GM23248 (cell line): ENCODE measurements at regions not wholly inside any gene's neighbourhood (a gene's known extent, or its start where the extent isn't known, plus 50 kb on each side); places are given as distances from the start of the nearest gene placed in this dataset.

Experiments
- DNase-seq: peaks from one replicate; pipeline ENCODE4 v3.0.0-alpha.2; 2015
- H2AFZ ChIP-seq: fragments of 200-600 bp; sonication (generic); 2 replicates; pipeline ENCODE4 v1.6.1; 2016; ENCODE audit warnings: antibody characterized with exemption
- H3F3A ChIP-seq: fragments of 200-600 bp; sonication (generic); 2 replicates; pipeline ENCODE4 v1.6.1; 2016; ENCODE audit warnings: mild to moderate bottlenecking, antibody characterized with exemption, mixed run types; ENCODE audit not compliant: insufficient read depth
- H3K27ac ChIP-seq: fragments of 200-600 bp; sonication (generic); 2 replicates; pipeline ENCODE4 v1.5.1; 2016; ENCODE audit warnings: mild to moderate bottlenecking
- H3K27me3 ChIP-seq: fragments of 200-600 bp; sonication (generic); replicated peaks from 2 replicates; pipeline ENCODE4 v1.6.1; 2016; ENCODE audit warnings: mild to moderate bottlenecking; ENCODE audit not compliant: insufficient read depth
- H3K36me3 ChIP-seq: fragments of 200-600 bp; sonication (generic); 2 replicates; pipeline ENCODE4 v1.6.1; 2016; ENCODE audit warnings: low read depth, mild to moderate bottlenecking
- H3K4me1 ChIP-seq: fragments of 200-600 bp; sonication (generic); 2 replicates; pipeline ENCODE4 v1.6.1; 2016; ENCODE audit warnings: mild to moderate bottlenecking; ENCODE audit not compliant: insufficient read depth
- H3K4me2 ChIP-seq: fragments of 200-600 bp; sonication (generic); one replicate; pipeline ENCODE4 v1.6.1; 2016; ENCODE audit warnings: mild to moderate bottlenecking; ENCODE audit not compliant: unreplicated experiment
- H3K4me3 ChIP-seq: fragments of 200-600 bp; sonication (generic); 2 replicates; pipeline ENCODE4 v1.5.1; 2016; ENCODE audit warnings: mild to moderate bottlenecking
- H3K79me2 ChIP-seq: fragments of 200-600 bp; sonication (generic); 2 replicates; pipeline ENCODE4 v1.6.1; 2016; ENCODE audit warnings: mild to moderate bottlenecking; ENCODE audit not compliant: insufficient read depth
- H3K9ac ChIP-seq: fragments of 200-600 bp; sonication (generic); 2 replicates; pipeline ENCODE4 v1.6.1; 2016; ENCODE audit warnings: mild to moderate bottlenecking
- H3K9me2 ChIP-seq: fragments of 200-600 bp; sonication (generic); 2 replicates; pipeline ENCODE4 v1.6.1; 2016; ENCODE audit warnings: mixed run types, mild to moderate bottlenecking, moderate library complexity; ENCODE audit not compliant: insufficient read depth
- H3K9me3 ChIP-seq: fragments of 200-600 bp; sonication (generic); one replicate; pipeline ENCODE4 v1.6.1; 2017; ENCODE audit warnings: low read depth
- H4K20me1 ChIP-seq: fragments of 200-600 bp; sonication (generic); 2 replicates; pipeline ENCODE4 v1.6.0; 2016; ENCODE audit not compliant: insufficient read depth
- EZH2 ChIP-seq: fragments of 200-600 bp; sonication (generic); IDR thresholded peaks from 2 replicates; pipeline ENCODE4 v1.6.1; 2018; ENCODE audit warnings: antibody characterized with exemption, mild to moderate bottlenecking; ENCODE audit not compliant: insufficient read depth, poor library complexity, severe bottlenecking
- EZH2phosphoT487 ChIP-seq: fragments of 200-600 bp; sonication (generic); IDR thresholded peaks from 2 replicates; pipeline ENCODE4 v1.6.1; 2018; ENCODE audit warnings: antibody characterized with exemption, moderate library complexity, mild to moderate bottlenecking, low read depth; ENCODE audit not compliant: insufficient read depth
- WGBS, 2 experiments: methylation state at CpG; one replicate each; pipeline ENCODE4 v1.1.6; 2015 to 2017; ENCODE audit warnings: low lambda C conversion rate in 2 of 2, low coverage in 1 of 2; ENCODE audit errors: missing lambda C conversion rate in 2 of 2; 5-methylcytosine and 5-hydroxymethylcytosine counted together
- in situ Hi-C: fragments of 300-500 bp; cut with MboI; formaldehyde crosslinking; loops from 2 replicates; pipeline ENCODE4 v1.15.0; 2020

DNA sequence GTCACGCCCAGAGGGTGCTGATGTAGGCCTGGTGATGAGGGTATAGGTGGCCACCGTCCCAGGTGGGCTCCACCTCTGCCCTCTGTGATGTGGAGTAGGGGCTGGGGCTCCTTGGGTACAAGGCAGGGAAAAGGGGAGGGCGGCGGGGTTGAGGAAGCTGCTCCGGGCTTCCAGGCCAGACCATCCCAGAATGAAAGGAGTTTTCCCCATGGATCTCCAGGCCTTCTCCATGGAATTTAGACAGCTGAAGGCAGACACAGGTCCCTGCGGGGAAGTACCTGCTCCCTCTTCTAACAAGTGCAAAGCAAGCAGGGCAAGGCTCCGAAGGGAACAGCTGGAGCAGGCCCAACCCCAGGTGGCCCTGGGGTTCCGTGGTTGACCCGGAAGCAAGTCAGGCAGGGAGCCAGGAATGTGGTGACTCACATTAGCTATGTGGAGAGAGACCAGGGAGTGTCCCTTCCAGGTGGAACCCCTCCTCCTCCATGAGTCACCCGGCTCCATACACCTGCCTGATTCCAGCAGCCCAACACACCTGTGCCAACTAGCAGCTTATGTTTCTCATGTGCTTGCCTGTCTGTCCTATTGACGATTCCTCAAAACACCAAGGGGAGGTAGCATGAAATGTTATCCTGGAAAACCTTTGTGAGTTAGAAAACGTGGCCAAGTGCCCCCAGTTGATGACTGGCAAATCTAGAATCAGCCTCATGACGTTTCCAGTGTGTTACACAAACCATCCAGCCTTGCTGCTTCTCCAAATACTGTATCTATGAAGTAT, 59.7 kb upstream of the SNX9 start:
- Histone ChIP-seq H3K4me2 (peak overlapping the region; percentile 81), H3K4me3 (no peak overlapping the region), H3K9ac (peak overlapping the region; percentile 75), H3K27me3 (no peaks in the 10 kb centered on the region), H3K79me2 (no peaks in the 10 kb centered on the region), H3K36me3 (no peaks in the 10 kb centered on the region), H2AFZ (no peak overlapping the region), H3K9me3 (no peaks in the 10 kb centered on the region), H3K9me2 (no peaks in the 10 kb centered on the region), H3K27ac (peak overlapping the region; percentile 99), H4K20me1 (no peaks in the 10 kb centered on the region), H3K4me1 (peaks cover 61% of the 10 kb centered on the region), H3F3A (peaks cover 58% of the 10 kb centered on the region)
- no peak for TF ChIP-seq EZH2
- no peak for TF ChIP-seq EZH2phosphoT487
- 56 to 59% methylated on average over 13 of the region's 13 CpGs for WGBS, 2 experiments
- DNase-seq: peak; percentile 76
- in situ Hi-C loops: loop anchor here (25.0 kb wide), 1 partner anchor 299 kb away; no protein-coding TSS in a partner anchor

DNA sequence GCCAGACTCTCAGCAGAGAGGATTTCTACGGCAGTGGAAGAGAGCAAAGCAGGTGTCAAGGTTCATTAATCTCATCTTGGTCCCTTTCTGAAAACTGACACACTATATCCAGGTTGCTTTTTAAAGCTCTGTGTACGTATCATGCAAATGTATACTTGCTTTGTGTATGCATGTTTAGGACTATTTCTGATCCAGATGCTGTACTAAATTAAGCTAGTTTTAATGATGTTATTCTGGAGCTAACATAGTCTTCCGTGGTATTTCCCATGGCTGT, 59.2 kb upstream of the SNX9 start:
- Histone ChIP-seq H3K9me3 (no peaks in the 10 kb centered on the region), H3K27ac (peak overlapping the region; percentile 99), H2AFZ (no peak overlapping the region), H3K27me3 (no peaks in the 10 kb centered on the region), H3K9ac (peak overlapping the region; percentile 75), H3K36me3 (no peaks in the 10 kb centered on the region), H3K4me3 (peak overlapping the region; percentile 37; the same call in 1 of the 2 replicates), H3F3A (peaks cover 58% of the 10 kb centered on the region), H3K4me2 (peak overlapping the region; percentile 81), H3K79me2 (no peaks in the 10 kb centered on the region), H3K4me1 (peaks cover 61% of the 10 kb centered on the region), H4K20me1 (no peaks in the 10 kb centered on the region), H3K9me2 (no peaks in the 10 kb centered on the region)
- no peak for TF ChIP-seq EZH2phosphoT487
- no peak for TF ChIP-seq EZH2
- in situ Hi-C loops: loop anchor here (25.0 kb wide), 1 partner anchor 298 kb away; no protein-coding TSS in a partner anchor
- 38 to 50% methylated on average over 3 of the region's 3 CpGs for WGBS, 2 experiments
- no peak for DNase-seq

DNA sequence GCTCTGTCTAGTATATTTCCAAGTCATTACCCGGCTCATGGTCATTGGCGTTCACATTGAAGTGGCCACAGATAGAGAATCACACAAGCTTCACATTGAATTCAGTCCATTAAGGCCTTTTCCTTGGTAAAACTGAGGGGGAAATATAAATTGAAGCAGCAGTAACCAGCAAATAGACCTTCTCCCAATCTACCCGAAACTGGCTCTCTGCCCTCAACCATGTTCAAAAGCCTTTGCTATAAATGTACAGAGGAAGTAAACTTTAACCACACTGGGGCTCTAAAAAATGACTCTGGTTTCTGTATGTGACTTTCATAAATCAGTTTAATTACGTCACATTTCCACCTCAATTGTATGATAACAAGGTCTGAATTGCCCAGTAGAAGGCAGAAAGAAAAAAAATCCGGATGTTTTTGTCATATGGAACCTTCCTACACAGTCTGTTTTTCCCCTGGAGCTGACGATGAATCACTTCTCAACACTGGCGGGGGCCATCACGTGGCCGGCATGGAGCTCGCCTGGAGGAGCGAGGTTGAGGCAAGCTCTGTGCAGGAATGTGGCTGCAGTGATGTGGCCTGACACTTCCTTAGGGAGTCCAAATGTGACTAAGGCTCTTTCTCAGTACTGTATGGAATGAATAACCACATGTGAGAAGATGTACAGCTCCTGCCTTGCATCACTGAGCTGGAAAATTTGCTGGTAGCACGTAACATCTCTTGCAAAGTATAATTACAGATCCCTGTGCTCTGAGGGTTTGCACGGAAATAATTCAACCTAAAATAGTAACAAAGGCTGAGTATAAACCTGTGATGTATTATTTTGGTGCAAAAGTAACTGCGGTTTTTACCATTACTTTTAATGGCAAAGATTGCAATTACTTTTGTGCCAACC, 58.6 kb upstream of the SNX9 start:
- H3K4me3 ChIP-seq: peak overlapping the region; percentile 37
- peaks cover 61% of the 10 kb centered on the region for H3K4me1 ChIP-seq
- in situ Hi-C loops: loop anchor here (25.0 kb wide), 1 partner anchor 298 kb away; no protein-coding TSS in a partner anchor
- DNase-seq: peak; percentile 100
- no peaks in the 10 kb centered on the region for H3K27me3 ChIP-seq
- no peaks in the 10 kb centered on the region for H4K20me1 ChIP-seq
- H3K9me2 ChIP-seq: no peaks in the 10 kb centered on the region
- H3K9ac ChIP-seq: peak overlapping the region; percentile 76
- H3F3A ChIP-seq: peaks cover 58% of the 10 kb centered on the region
- WGBS, 2 experiments: 3 to 4% methylated on average over 14 of the region's 14 CpGs
- H3K79me2 ChIP-seq: no peaks in the 10 kb centered on the region
- H2AFZ ChIP-seq: no peak overlapping the region
- H3K9me3 ChIP-seq: no peaks in the 10 kb centered on the region
- H3K36me3 ChIP-seq: no peaks in the 10 kb centered on the region
- H3K27ac ChIP-seq: peak overlapping the region; percentile 99
- TF ChIP-seq EZH2 (no peak), EZH2phosphoT487 (no peak)
- H3K4me2 ChIP-seq: peak overlapping the region; percentile 81

DNA sequence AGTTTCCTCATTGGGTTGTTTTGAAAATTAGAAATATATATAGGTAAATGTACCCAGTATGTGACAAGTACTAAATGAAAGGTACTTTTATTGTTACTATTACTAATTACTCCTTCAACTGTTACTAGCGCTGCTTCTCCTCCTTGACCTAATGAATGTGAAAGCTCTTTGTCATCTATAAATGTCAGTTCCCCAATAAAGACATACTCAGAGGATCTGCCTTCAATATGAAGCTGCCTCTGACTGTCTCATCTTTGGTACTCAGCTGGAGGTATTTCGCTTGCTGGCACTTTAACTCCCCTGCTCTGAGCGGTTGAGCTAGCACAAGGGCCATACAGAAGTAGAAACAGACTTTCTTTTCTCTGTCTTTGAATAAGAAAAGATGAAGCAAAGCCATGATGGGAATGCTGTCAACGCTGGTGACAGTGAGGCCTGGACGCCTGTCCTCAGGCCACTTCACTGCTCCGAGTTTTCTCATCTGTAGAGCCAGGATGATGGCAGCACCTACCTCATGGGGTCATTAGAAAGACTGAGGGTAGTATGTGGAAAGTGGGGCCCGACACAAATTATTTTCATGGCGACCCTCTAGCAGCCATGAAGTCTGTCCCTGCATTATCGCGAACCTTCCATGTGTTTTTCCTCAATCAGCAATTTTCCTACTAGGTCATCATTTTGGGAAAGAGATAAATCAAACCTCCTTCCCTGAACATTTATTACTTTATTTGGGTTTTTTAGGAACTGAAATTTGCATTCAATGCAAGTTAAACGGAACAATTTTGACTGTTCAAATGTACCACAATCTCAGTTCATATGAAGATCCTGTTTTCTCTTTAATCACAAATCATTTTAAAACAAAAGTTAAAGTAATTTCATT, 55.9 kb upstream of the SNX9 start:
- Histone ChIP-seq H2AFZ (no peak overlapping the region), H3K4me2 (no peak overlapping the region), H3K9ac (no peak overlapping the region), H3F3A (peaks cover 50% of the 10 kb centered on the region), H3K79me2 (no peaks in the 10 kb centered on the region), H3K4me1 (peaks cover 60% of the 10 kb centered on the region), H3K4me3 (no peak overlapping the region), H3K36me3 (no peaks in the 10 kb centered on the region), H3K9me2 (no peaks in the 10 kb centered on the region), H3K27ac (no peak overlapping the region), H4K20me1 (no peaks in the 10 kb centered on the region), H3K27me3 (no peaks in the 10 kb centered on the region), H3K9me3 (no peaks in the 10 kb centered on the region)
- no peak for DNase-seq
- in situ Hi-C loops: loop anchor here (25.0 kb wide), 1 partner anchor 295 kb away; no protein-coding TSS in a partner anchor
- 96 to 99% methylated on average over 11 of the region's 11 CpGs for WGBS, 2 experiments
- TF ChIP-seq EZH2phosphoT487 (no peak), EZH2 (no peak)
